Breast epithelium (tissue), 3 donors: ENCODE measurements at regions not wholly inside any gene's neighbourhood (a gene's known extent, or its start where the extent isn't known, plus 50 kb on each side); places are given as distances from the start of the nearest gene placed in this dataset.

Source experiments
- CTCF ChIP-seq, 3 donors: fragments of 450-650 bp; IDR thresholded peaks; one replicate each; pipeline ENCODE4 v1.5.1; 2016 to 2017; ENCODE audit warnings: antibody characterized with exemption in 3 of 3, mild to moderate bottlenecking in 3 of 3, moderate library complexity in 3 of 3
- POLR2A ChIP-seq: fragments of 450-650 bp; IDR thresholded peaks from one replicate; pipeline ENCODE4 v1.6.1; 2016; ENCODE audit warnings: antibody characterized with exemption, mild to moderate bottlenecking, moderate library complexity

DNA sequence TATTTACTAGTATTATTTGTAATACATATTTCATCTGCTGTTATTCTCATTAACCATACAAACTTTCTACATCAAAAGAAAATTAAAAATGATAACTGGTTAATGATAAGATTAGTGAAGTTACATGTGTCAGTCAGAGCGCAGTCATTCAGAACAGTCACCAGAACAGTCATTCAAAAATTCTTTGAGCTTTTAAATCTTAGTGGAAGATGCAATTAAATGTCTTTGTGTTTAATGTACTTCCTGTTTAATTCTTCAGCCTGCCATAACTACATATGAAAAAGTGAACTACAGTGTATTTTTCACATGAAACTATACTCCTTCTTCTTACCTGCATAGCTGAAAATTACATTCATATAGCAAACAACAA lies 179.7 kb upstream of the NDST4 start:
- no peak for TF ChIP-seq POLR2A
- no peak for TF ChIP-seq CTCF (IDR thresholded peaks at IDR 0.05)
